H9 (cell line): ENCODE measurements at regions not wholly inside any gene's neighbourhood (a gene's known extent, or its start where the extent isn't known, plus 50 kb on each side); places are given as distances from the start of the nearest gene placed in this dataset.

Experiments used
- DNase-seq: peaks from one replicate; pipeline ENCODE4 v3.0.0-alpha.2; 2017
- H2AFZ ChIP-seq: one replicate; pipeline ENCODE4 v1.6.1; 2013; ENCODE audit warnings: mild to moderate bottlenecking, low read length, control low read depth, moderate library complexity
- H2AK5ac ChIP-seq: 2 replicates; pipeline ENCODE4 v1.6.1; 2013; ENCODE audit warnings: low read length, control low read depth, mixed read lengths; ENCODE audit not compliant: insufficient read length
- H2BK120ac ChIP-seq: one replicate; pipeline ENCODE4 v1.6.1; 2013; ENCODE audit warnings: low read depth, mild to moderate bottlenecking, low read length, control low read depth, inconsistent platforms; ENCODE audit not compliant: poor library complexity, severe bottlenecking
- H2BK12ac ChIP-seq: 2 replicates; pipeline ENCODE4 v1.6.1; 2013; ENCODE audit warnings: low read length, control low read depth, mixed read lengths, low read depth; ENCODE audit not compliant: insufficient read length
- H2BK15ac ChIP-seq: 2 replicates; pipeline ENCODE4 v1.6.1; 2013; ENCODE audit warnings: low read depth, low read length, control low read depth
- H2BK20ac ChIP-seq: one replicate; pipeline ENCODE4 v1.6.1; 2013; ENCODE audit warnings: low read depth, mild to moderate bottlenecking, low read length, control low read depth, inconsistent platforms; ENCODE audit not compliant: poor library complexity, severe bottlenecking
- H2BK5ac ChIP-seq: 2 replicates; pipeline ENCODE4 v1.6.1; 2013; ENCODE audit warnings: low read length, control low read depth, mixed read lengths; ENCODE audit not compliant: insufficient read length
- H3K14ac ChIP-seq: 2 replicates; pipeline ENCODE4 v1.6.1; 2013; ENCODE audit warnings: low read length, control low read depth; ENCODE audit not compliant: insufficient read depth
- H3K18ac ChIP-seq: 2 replicates; pipeline ENCODE4 v1.6.1; 2013; ENCODE audit warnings: low read depth, mild to moderate bottlenecking, mixed read lengths, low read length, control low read depth; ENCODE audit not compliant: insufficient read length
- H3K23ac ChIP-seq: 2 replicates; pipeline ENCODE4 v1.6.1; 2013; ENCODE audit warnings: low read length, control low read depth, mixed read lengths, low read depth; ENCODE audit not compliant: insufficient read length
- H3K23me2 ChIP-seq: 2 replicates; pipeline ENCODE4 v1.6.1; 2013; ENCODE audit warnings: low read depth, mild to moderate bottlenecking, mixed read lengths, low read length, control low read depth; ENCODE audit not compliant: insufficient read length, poor library complexity, severe bottlenecking
- H3K27ac ChIP-seq: 2 replicates; pipeline ENCODE4 v1.5.1; 2013; ENCODE audit warnings: low read length, control low read depth, mixed read lengths, low read depth; ENCODE audit not compliant: insufficient read length
- H3K27me3 ChIP-seq: 2 replicates; pipeline ENCODE4 v1.6.1; 2013; ENCODE audit warnings: low read length, control low read depth, inconsistent platforms; ENCODE audit not compliant: insufficient read depth
- H3K4ac ChIP-seq: 2 replicates; pipeline ENCODE4 v1.6.1; 2013; ENCODE audit warnings: low read depth, mild to moderate bottlenecking, control low read depth, inconsistent platforms, low read length, moderate library complexity
- H3K4me1 ChIP-seq: 2 replicates; pipeline ENCODE4 v1.6.1; 2013; ENCODE audit warnings: low read length, control low read depth, inconsistent platforms; ENCODE audit not compliant: insufficient read depth
- H3K4me2 ChIP-seq: 2 replicates; pipeline ENCODE4 v1.6.1; 2013; ENCODE audit warnings: low read length, control low read depth, mixed read lengths; ENCODE audit not compliant: insufficient read length, insufficient read depth
- H3K56ac ChIP-seq: 2 replicates; pipeline ENCODE4 v1.6.1; 2013; ENCODE audit warnings: low read depth, mild to moderate bottlenecking, mixed read lengths, low read length, control low read depth; ENCODE audit not compliant: insufficient read length
- H3K79me1 ChIP-seq: 2 replicates; pipeline ENCODE4 v1.6.1; 2013; ENCODE audit warnings: low read depth, mild to moderate bottlenecking, moderate library complexity, low read length, control low read depth, inconsistent platforms; ENCODE audit not compliant: insufficient read depth, poor library complexity, severe bottlenecking
- H3K79me2 ChIP-seq: 2 replicates; pipeline ENCODE4 v1.6.1; 2013; ENCODE audit warnings: low read length, control low read depth, inconsistent platforms; ENCODE audit not compliant: insufficient read depth
- H3K9ac ChIP-seq: 2 replicates; pipeline ENCODE4 v1.6.1; 2013; ENCODE audit warnings: low read length, control low read depth, mixed read lengths; ENCODE audit not compliant: insufficient read length; ENCODE audit errors: extremely low read depth
- H3K9me3 ChIP-seq: one replicate; pipeline ENCODE4 v1.6.1; 2013; ENCODE audit warnings: low read depth, low read length, inconsistent platforms; ENCODE audit not compliant: control insufficient read depth
- H3T11ph ChIP-seq: one replicate; pipeline ENCODE4 v1.6.1; 2013; ENCODE audit warnings: mild to moderate bottlenecking, low read length, control low read depth, inconsistent platforms
- H4K20me1 ChIP-seq: one replicate; pipeline ENCODE4 v1.6.1; 2013; ENCODE audit not compliant: control insufficient read depth, insufficient read length, insufficient read depth
- H4K5ac ChIP-seq: 2 replicates; pipeline ENCODE4 v1.6.1; 2013; ENCODE audit warnings: low read depth, mild to moderate bottlenecking, mixed read lengths, low read length, control low read depth; ENCODE audit not compliant: insufficient read length
- H4K8ac ChIP-seq: replicated peaks from 2 replicates; pipeline ENCODE4 v1.6.1; 2013; ENCODE audit warnings: low read length, control low read depth, mixed read lengths, low read depth; ENCODE audit not compliant: insufficient read length
- H4K91ac ChIP-seq: 2 replicates; pipeline ENCODE4 v1.6.1; 2013; ENCODE audit warnings: low read depth, mild to moderate bottlenecking, moderate library complexity, mixed read lengths, low read length, control low read depth; ENCODE audit not compliant: insufficient read length
- H3K27ac Mint-ChIP-seq, 3 experiments: 2 replicates in 2 of 3; 3 replicates in 1 of 3; pipeline ENCODE4 v1.8.0; 2020 to 2021; ENCODE audit warnings: mixed read lengths in 3 of 3, mild to moderate bottlenecking in 1 of 3, moderate library complexity in 1 of 3
- H3K27me3 Mint-ChIP-seq: 2 replicates; pipeline ENCODE4 v1.8.0; 2021; ENCODE audit warnings: low read depth, mild to moderate bottlenecking, moderate library complexity, mixed read lengths
- H3K36me3 Mint-ChIP-seq, 3 experiments: 2 replicates in 2 of 3; 3 replicates in 1 of 3; pipeline ENCODE4 v1.8.0; 2020 to 2021; ENCODE audit warnings: low read depth in 3 of 3, mixed read lengths in 3 of 3; ENCODE audit not compliant: insufficient read depth in 1 of 3
- H3K4me1 Mint-ChIP-seq, 2 experiments: 2 replicates each; pipeline ENCODE4 v1.8.0; 2020; ENCODE audit warnings: mixed read lengths in 2 of 2
- H3K4me3 Mint-ChIP-seq, 2 experiments: 2 replicates in 1 of 2; 3 replicates in 1 of 2; pipeline ENCODE4 v1.8.0; 2020 to 2021; ENCODE audit warnings: mild to moderate bottlenecking in 2 of 2, mixed read lengths in 2 of 2, moderate library complexity in 1 of 2
- H3K9me3 Mint-ChIP-seq, 2 experiments: 2 replicates in 1 of 2; 3 replicates in 1 of 2; pipeline ENCODE4 v1.8.0; 2020; ENCODE audit warnings: mild to moderate bottlenecking in 2 of 2, mixed read lengths in 2 of 2, moderate library complexity in 1 of 2
- WGBS: extraction: QIAGEN DNeasy Blood & Tissue Kit; methylation state at CpG from one replicate; pipeline ENCODE4 v1.1.7; 2013; ENCODE audit warnings: missing lambda C conversion rate, low lambda C conversion rate, mixed read lengths; ENCODE audit not compliant: insufficient read length; ENCODE audit errors: extremely low coverage; 5-methylcytosine and 5-hydroxymethylcytosine counted together
- TF ChIP-seq, protein P1 (sequence below): fragments of 200-600 bp; sonication (generic); conservative IDR thresholded peaks from 3 replicates; pipeline ENCODE4 v1.8.0; 2021; ENCODE audit warnings: antibody characterized with exemption, mild to moderate bottlenecking

DNA sequence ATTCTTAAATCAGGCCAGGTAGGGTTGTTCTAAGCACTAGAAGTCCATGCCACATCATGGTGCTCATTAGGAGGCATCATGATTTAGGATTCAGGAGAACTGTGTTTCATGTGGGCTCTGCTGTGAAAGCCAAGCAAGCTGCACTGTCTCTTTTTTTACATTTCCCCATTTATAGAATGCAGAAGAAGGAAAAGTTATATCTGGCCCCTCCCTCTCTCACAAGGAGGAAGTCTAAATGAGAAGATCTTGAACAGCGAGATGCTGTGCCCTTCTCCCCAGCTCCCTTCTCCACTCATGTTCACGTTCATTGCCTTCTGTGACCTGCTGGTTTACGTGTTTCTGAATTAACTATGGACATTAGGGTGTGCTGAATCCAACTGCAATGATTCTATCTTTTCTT lies 178.5 kb upstream of the RASGRP1 start:
- Histone ChIP-seq H2AFZ (no peak overlapping the region), H4K20me1 (no peaks in the 10 kb centered on the region), H3T11ph (no peak overlapping the region), H3K4me2 (no peak overlapping the region), H2AK5ac (no peak overlapping the region), H2BK12ac (no peak overlapping the region), H3K23ac (no peak overlapping the region), H4K8ac (no peak overlapping the region), H3K9ac (no peak overlapping the region), H3K23me2 (no peaks in the 10 kb centered on the region), H3K9me3 (no peaks in the 10 kb centered on the region), H3K18ac (no peak overlapping the region), H4K5ac (no peak overlapping the region), H4K91ac (no peak overlapping the region), H2BK120ac (no peak overlapping the region), H2BK5ac (no peak overlapping the region), H3K56ac (no peak overlapping the region), H3K27ac (no peak overlapping the region), H3K4ac (no peak overlapping the region), H2BK15ac (no peak overlapping the region), H3K79me1 (no peaks in the 10 kb centered on the region), H3K27me3 (no peaks in the 10 kb centered on the region), H2BK20ac (no peak overlapping the region), H3K4me1 (no peaks in the 10 kb centered on the region), H3K14ac (no peak overlapping the region), H3K79me2 (no peaks in the 10 kb centered on the region)
- Mint-ChIP-seq H3K27me3 (no peaks in the 10 kb centered on the region), H3K4me1 (no peaks in the 10 kb centered on the region), H3K9me3 (no peaks in the 10 kb centered on the region), H3K27ac (no peak overlapping the region), H3K36me3 (no peaks in the 10 kb centered on the region), H3K4me3 (no peak overlapping the region)
- DNase-seq, result no peak
- TF ChIP-seq, protein P1, sequence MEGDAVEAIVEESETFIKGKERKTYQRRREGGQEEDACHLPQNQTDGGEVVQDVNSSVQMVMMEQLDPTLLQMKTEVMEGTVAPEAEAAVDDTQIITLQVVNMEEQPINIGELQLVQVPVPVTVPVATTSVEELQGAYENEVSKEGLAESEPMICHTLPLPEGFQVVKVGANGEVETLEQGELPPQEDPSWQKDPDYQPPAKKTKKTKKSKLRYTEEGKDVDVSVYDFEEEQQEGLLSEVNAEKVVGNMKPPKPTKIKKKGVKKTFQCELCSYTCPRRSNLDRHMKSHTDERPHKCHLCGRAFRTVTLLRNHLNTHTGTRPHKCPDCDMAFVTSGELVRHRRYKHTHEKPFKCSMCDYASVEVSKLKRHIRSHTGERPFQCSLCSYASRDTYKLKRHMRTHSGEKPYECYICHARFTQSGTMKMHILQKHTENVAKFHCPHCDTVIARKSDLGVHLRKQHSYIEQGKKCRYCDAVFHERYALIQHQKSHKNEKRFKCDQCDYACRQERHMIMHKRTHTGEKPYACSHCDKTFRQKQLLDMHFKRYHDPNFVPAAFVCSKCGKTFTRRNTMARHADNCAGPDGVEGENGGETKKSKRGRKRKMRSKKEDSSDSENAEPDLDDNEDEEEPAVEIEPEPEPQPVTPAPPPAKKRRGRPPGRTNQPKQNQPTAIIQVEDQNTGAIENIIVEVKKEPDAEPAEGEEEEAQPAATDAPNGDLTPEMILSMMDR, result no peak
- no CpG with 5 or more reads among the region's 3 CpGs for WGBS
